PC-9 (cell line): ENCODE measurements at regions not wholly inside any gene's neighbourhood (a gene's known extent, or its start where the extent isn't known, plus 50 kb on each side); places are given as distances from the start of the nearest gene placed in this dataset.

Source experiments
- BruUV-seq: library from RNA; stranded (reverse); fragments of 400-500 nt; replicated peaks from 2 replicates; lab custom pipeline; 2021; lab: Mats Ljungman, UMichigan
- CTCF ChIA-PET: fragments of 300-600 bp; sonication (Branson Sonifier 250); formaldehyde crosslinking; loops from one replicate; lab custom pipeline; 2022; ENCODE audit warnings: antibody characterized with exemption; lab: Charles Lee
- POLR2A ChIA-PET: fragments of 300-600 bp; sonication (Branson Sonifier 250); formaldehyde crosslinking; loops from one replicate; lab custom pipeline; 2022; ENCODE audit warnings: antibody characterized with exemption; ENCODE audit not compliant: unreplicated experiment; lab: Charles Lee
- DNase-seq, 2 experiments: peaks; one replicate each; pipeline versions ENCODE4 v3.0.0 to v3.0.0-alpha.2; 2015 to 2022; ENCODE audit warnings: mixed read lengths in 1 of 2
- H2AFZ ChIP-seq: fragments of 200-600 bp; sonication (generic); 2 replicates; pipeline ENCODE4 v1.8.1; 2017; ENCODE audit warnings: antibody characterized with exemption
- H3F3A ChIP-seq: fragments of 200-600 bp; sonication (generic); 2 replicates; pipeline ENCODE4 v1.8.1; 2017; ENCODE audit warnings: antibody characterized with exemption, mild to moderate bottlenecking, low read depth; ENCODE audit not compliant: insufficient read depth
- H3K27ac ChIP-seq: fragments of 200-600 bp; sonication (generic); 2 replicates; pipeline ENCODE4 v1.6.1; 2016; ENCODE audit warnings: mixed run types
- H3K27me3 ChIP-seq: fragments of 200-600 bp; sonication (generic); 2 replicates; pipeline ENCODE4 v1.6.1; 2016; ENCODE audit warnings: low read depth, mixed run types; ENCODE audit not compliant: insufficient read depth
- H3K36me3 ChIP-seq: fragments of 200-600 bp; sonication (generic); 2 replicates; pipeline ENCODE4 v1.6.1; 2016; ENCODE audit warnings: low read depth, mixed run types
- H3K4me1 ChIP-seq: fragments of 200-600 bp; sonication (generic); replicated peaks from 2 replicates; pipeline ENCODE4 v1.6.1; 2016; ENCODE audit warnings: mixed run types; ENCODE audit not compliant: insufficient read depth
- H3K4me2 ChIP-seq: fragments of 200-600 bp; sonication (generic); 2 replicates; pipeline ENCODE4 v1.6.1; 2017; ENCODE audit warnings: mixed run types
- H3K4me3 ChIP-seq: fragments of 200-600 bp; sonication (generic); 2 replicates; pipeline ENCODE4 v1.6.1; 2016; ENCODE audit warnings: mixed run types
- H3K79me2 ChIP-seq: fragments of 200-600 bp; sonication (generic); 2 replicates; pipeline ENCODE4 v1.6.1; 2017; ENCODE audit warnings: low read depth, mixed run types
- H3K9me2 ChIP-seq: fragments of 200-600 bp; sonication (generic); 2 replicates; pipeline ENCODE4 v1.8.1; 2017; ENCODE audit warnings: mild to moderate bottlenecking; ENCODE audit not compliant: insufficient read depth
- H3K9me3 ChIP-seq: fragments of 200-600 bp; sonication (generic); 2 replicates; pipeline ENCODE4 v1.8.1; 2016; ENCODE audit warnings: low read depth; ENCODE audit not compliant: insufficient read depth
- H4K20me1 ChIP-seq: fragments of 200-600 bp; sonication (generic); 2 replicates; pipeline ENCODE4 v1.8.1; 2017; ENCODE audit not compliant: insufficient read depth
- CTCF ChIP-seq: fragments of 200-600 bp; sonication (generic); conservative IDR thresholded peaks from 2 replicates; pipeline ENCODE4 v1.6.1; 2017; ENCODE audit warnings: mixed run types, antibody characterized with exemption, mild to moderate bottlenecking, moderate library complexity
- EZH2 ChIP-seq: fragments of 200-600 bp; sonication (generic); IDR thresholded peaks from 2 replicates; pipeline ENCODE4 v1.8.0; 2017; ENCODE audit warnings: antibody characterized with exemption, low read depth
- intact Hi-C: fragments of 100-400 bp; cut with micrococcal nuclease; formaldehyde crosslinking; loops from one replicate; pipeline ENCODE4 v1.10.0; 2022; ENCODE audit not compliant: unreplicated experiment

GRCh38 chr11:104663190-104664140, 234.8 kb downstream of the CASP12 start:
- no peak for TF ChIP-seq CTCF
- ChIA-PET POLR2A (no interaction called here), CTCF (interaction anchor here (0.6 kb wide), 1 partner anchor 912 kb away, joined by 3 read pairs; no protein-coding TSS in a partner anchor)
- no peak overlapping the region for H3K4me2 ChIP-seq
- intact Hi-C loops, result no loop called here
- H3K4me3 ChIP-seq, result no peak overlapping the region
- H3K36me3 ChIP-seq, result no peaks in the 10 kb centered on the region
- no peaks in the 10 kb centered on the region for H3K9me3 ChIP-seq
- DNase-seq, result peak in 1 of 2 experiments; percentile 65
- peaks cover 10% of the 10 kb centered on the region; the same call in 1 of the 2 replicates for H3K4me1 ChIP-seq
- H4K20me1 ChIP-seq, result no peaks in the 10 kb centered on the region
- H2AFZ ChIP-seq, result no peak overlapping the region
- H3K27ac ChIP-seq, result no peak overlapping the region
- H3K9me2 ChIP-seq, result no peaks in the 10 kb centered on the region
- H3K27me3 ChIP-seq, result no peaks in the 10 kb centered on the region
- BruUV-seq, result no TSS peak
- peaks cover 2% of the 10 kb centered on the region; the same call in 1 of the 2 replicates for H3F3A ChIP-seq
- H3K79me2 ChIP-seq, result no peaks in the 10 kb centered on the region

GRCh38 chr11:104661901-104662300, 236.4 kb downstream of the CASP12 start:
- no peaks in the 10 kb centered on the region for H3K9me3 ChIP-seq
- DNase-seq, result no peak
- TF ChIP-seq EZH2, result no peak
- no peak for TF ChIP-seq CTCF
- intact Hi-C loops, result no loop called here
- ChIA-PET POLR2A (no interaction called here), CTCF (no interaction called here)
- H3K79me2 ChIP-seq, result no peaks in the 10 kb centered on the region
- no peaks in the 10 kb centered on the region for H3F3A ChIP-seq
- H3K4me2 ChIP-seq, result no peak overlapping the region
- no peaks in the 10 kb centered on the region for H3K36me3 ChIP-seq
- no peak overlapping the region for H3K27ac ChIP-seq
- no peaks in the 10 kb centered on the region for H3K9me2 ChIP-seq
- H3K4me1 ChIP-seq, result peaks cover 8% of the 10 kb centered on the region; the same call in 1 of the 2 replicates
- no TSS peak for BruUV-seq
- no peak overlapping the region for H2AFZ ChIP-seq
- H4K20me1 ChIP-seq, result no peaks in the 10 kb centered on the region
- H3K27me3 ChIP-seq, result no peaks in the 10 kb centered on the region
- no peak overlapping the region for H3K4me3 ChIP-seq

- intact Hi-C loops, result no loop called here
- BruUV-seq, result no TSS peak
- Histone ChIP-seq H3K79me2 (no peaks in the 10 kb centered on the region), H3K27ac (no peak overlapping the region), H3K9me2 (no peaks in the 10 kb centered on the region), H3K9me3 (no peaks in the 10 kb centered on the region), H3K4me1 (peaks cover 8% of the 10 kb centered on the region; the same call in 1 of the 2 replicates), H3K27me3 (no peaks in the 10 kb centered on the region), H3F3A (no peaks in the 10 kb centered on the region), H2AFZ (no peak overlapping the region), H4K20me1 (no peaks in the 10 kb centered on the region), H3K4me3 (no peak overlapping the region), H3K4me2 (no peak overlapping the region), H3K36me3 (no peaks in the 10 kb centered on the region)
- ChIA-PET POLR2A (no interaction called here), CTCF (no interaction called here)
- no peak for TF ChIP-seq EZH2
- TF ChIP-seq CTCF, result no peak
- no peak for DNase-seq
Measured at GRCh38 chr11:104661471-104661870, 236.8 kb downstream of the CASP12 start.
